ENCODE measurements at regions not wholly inside any gene's neighbourhood (a gene's known extent, or its start where the extent isn't known, plus 50 kb on each side); places are given as distances from the start of the nearest gene placed in this dataset.
"Not testable (repeated sequence)": the region's sequence is repeated elsewhere in the genome, so short reads cannot be mapped to it uniquely, and the experiment has no call there.

DNA sequence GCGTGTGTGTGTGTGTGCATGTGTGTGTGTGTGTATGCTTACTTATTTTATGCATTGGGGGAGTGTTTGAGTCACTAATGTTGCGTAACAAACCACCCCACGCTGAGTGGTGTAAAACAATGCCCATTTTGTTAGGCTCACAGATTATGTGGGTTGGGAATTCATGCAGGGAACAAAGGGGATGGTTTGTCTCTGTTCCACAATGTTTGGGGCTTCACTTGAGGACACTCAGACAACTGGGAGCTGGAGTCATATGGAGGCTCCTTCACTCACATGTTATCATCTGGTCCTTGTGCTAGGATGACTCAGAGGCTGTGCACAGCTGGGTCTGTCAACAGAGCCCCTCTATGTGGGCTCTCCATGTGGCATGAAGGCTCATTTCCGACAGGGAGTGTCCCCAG, 51.3 kb upstream of the LARGE1 start:
- Mint-ChIP-seq H3K36me3 (ENCODE audit: low read depth) (no peaks in the 10 kb centered on the region), H3K4me3 (no peak overlapping the region), H3K27me3 (ENCODE audit: insufficient read depth) (no peaks in the 10 kb centered on the region), H3K27ac (no peak overlapping the region), H3K4me1 (ENCODE audit: low read depth) (no peaks in the 10 kb centered on the region), H3K9me3 (peaks cover 9% of the 10 kb centered on the region)
- intact Hi-C loops (cut with micrococcal nuclease), result no loop called here
- no peak for DNase-seq (ENCODE audit: low spot score)

- Mint-ChIP-seq H3K4me3 (no peak overlapping the region), H3K36me3 (ENCODE audit: low read depth) (no peaks in the 10 kb centered on the region), H3K27me3 (ENCODE audit: insufficient read depth) (no peaks in the 10 kb centered on the region), H3K27ac (no peak overlapping the region), H3K4me1 (ENCODE audit: low read depth) (no peaks in the 10 kb centered on the region), H3K9me3 (peaks cover 11% of the 10 kb centered on the region)
- intact Hi-C loops (cut with micrococcal nuclease), result no loop called here
- no peak for DNase-seq (ENCODE audit: low spot score)
Observed at GRCh38 chr22:33975841-33976240, 55.6 kb upstream of the LARGE1 start.

- H3K9me3 Mint-ChIP-seq, result peaks cover 11% of the 10 kb centered on the region
- no peaks in the 10 kb centered on the region for H3K36me3 Mint-ChIP-seq (ENCODE audit: low read depth)
- no peaks in the 10 kb centered on the region for H3K27me3 Mint-ChIP-seq (ENCODE audit: insufficient read depth)
- no peak for DNase-seq (ENCODE audit: low spot score)
- H3K4me3 Mint-ChIP-seq, result no peak overlapping the region
- H3K27ac Mint-ChIP-seq, result no peak overlapping the region
- no peaks in the 10 kb centered on the region for H3K4me1 Mint-ChIP-seq (ENCODE audit: low read depth)
- intact Hi-C loops (cut with micrococcal nuclease), result no loop called here
Observed at GRCh38 chr22:33983558-33983957, 63.3 kb upstream of the LARGE1 start.

DNA sequence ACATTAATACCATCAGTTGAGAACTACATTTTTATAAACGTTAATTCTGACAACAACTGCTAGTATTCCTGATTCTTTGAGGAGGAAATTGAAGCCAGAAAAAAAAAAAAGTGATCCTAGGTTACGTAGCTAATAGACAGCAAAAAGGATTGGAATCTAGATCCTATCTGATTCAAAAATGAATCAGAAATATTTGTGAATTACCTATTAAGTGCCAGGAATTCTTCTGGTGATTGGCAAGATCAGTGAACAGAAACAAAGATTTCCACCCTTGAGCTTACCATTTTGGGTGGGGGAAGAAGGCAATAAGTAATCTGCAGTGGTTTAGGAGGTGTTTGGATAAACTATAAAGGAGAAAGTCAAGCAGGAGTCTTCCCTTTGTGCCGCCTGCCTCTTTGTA, 63.9 kb upstream of the LARGE1 start:
- Mint-ChIP-seq H3K4me3 (no peak overlapping the region), H3K27me3 (ENCODE audit: insufficient read depth) (no peaks in the 10 kb centered on the region), H3K9me3 (peaks cover 7% of the 10 kb centered on the region), H3K4me1 (ENCODE audit: low read depth) (no peaks in the 10 kb centered on the region), H3K36me3 (ENCODE audit: low read depth) (no peaks in the 10 kb centered on the region), H3K27ac (no peak overlapping the region)
- intact Hi-C loops (cut with micrococcal nuclease), result no loop called here
- DNase-seq (ENCODE audit: low spot score), result no peak

GRCh38 chr22:33984656-33985285, 64.5 kb upstream of the LARGE1 start:
- H3K9me3 Mint-ChIP-seq, result peaks cover 7% of the 10 kb centered on the region
- H3K36me3 Mint-ChIP-seq (ENCODE audit: low read depth), result no peaks in the 10 kb centered on the region

GRCh38 chr22:33985506-33985905, 65.2 kb upstream of the LARGE1 start:
- intact Hi-C loops (cut with micrococcal nuclease), result no loop called here
- Mint-ChIP-seq H3K9me3 (peaks cover 7% of the 10 kb centered on the region), H3K4me3 (no peak overlapping the region), H3K4me1 (ENCODE audit: low read depth) (no peaks in the 10 kb centered on the region), H3K27ac (no peak overlapping the region), H3K36me3 (ENCODE audit: low read depth) (no peaks in the 10 kb centered on the region), H3K27me3 (ENCODE audit: insufficient read depth) (no peaks in the 10 kb centered on the region)
- DNase-seq (ENCODE audit: low spot score), result no peak

More at GRCh38 chr22:33984656-33985285, 64.5 kb upstream of the LARGE1 start:
- Mint-ChIP-seq H3K27ac (no peak overlapping the region), H3K27me3 (ENCODE audit: insufficient read depth) (no peaks in the 10 kb centered on the region), H3K4me1 (ENCODE audit: low read depth) (no peaks in the 10 kb centered on the region), H3K4me3 (no peak overlapping the region)
- no peak for DNase-seq (ENCODE audit: low spot score)
- intact Hi-C loops (cut with micrococcal nuclease), result no loop called here

DNA sequence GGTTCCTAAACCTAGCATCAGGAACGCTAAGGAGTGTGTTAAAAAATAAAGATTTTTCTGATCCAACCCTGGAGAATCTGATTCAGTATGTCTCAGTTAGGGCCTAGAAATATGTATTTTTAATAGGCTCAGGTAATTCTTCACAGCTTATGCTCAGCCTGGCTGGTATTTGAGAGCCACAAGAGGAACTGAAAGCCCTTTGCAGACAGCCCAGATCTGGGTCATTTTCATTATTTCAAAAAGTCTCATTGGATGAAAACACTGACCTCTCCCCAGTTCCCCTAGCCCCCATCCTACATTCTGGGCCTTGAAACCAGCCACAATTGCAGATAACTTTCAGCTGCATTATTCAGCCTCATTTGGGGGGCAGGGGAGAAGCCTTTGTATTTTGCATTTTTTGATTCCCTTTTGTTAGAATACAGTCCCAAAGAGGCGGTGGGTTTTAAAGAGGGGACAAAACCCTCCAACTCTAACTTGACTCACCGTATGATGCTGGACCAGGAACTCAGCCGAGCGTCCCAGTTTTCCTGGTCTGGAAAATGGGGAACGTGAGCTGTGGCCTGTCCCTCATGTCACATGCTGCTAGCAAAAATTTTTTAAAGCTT, 66.0 kb upstream of the LARGE1 start:
- Mint-ChIP-seq H3K27me3 (ENCODE audit: insufficient read depth) (no peaks in the 10 kb centered on the region), H3K27ac (no peak overlapping the region), H3K9me3 (peaks cover 7% of the 10 kb centered on the region), H3K4me3 (no peak overlapping the region), H3K4me1 (ENCODE audit: low read depth) (no peaks in the 10 kb centered on the region), H3K36me3 (ENCODE audit: low read depth) (no peaks in the 10 kb centered on the region)
- no peak for DNase-seq (ENCODE audit: low spot score)
- intact Hi-C loops (cut with micrococcal nuclease), result no loop called here

- DNase-seq (ENCODE audit: low spot score), result no peak
- Mint-ChIP-seq H3K27ac (no peak overlapping the region), H3K9me3 (peaks cover 7% of the 10 kb centered on the region), H3K4me1 (ENCODE audit: low read depth) (no peaks in the 10 kb centered on the region), H3K4me3 (no peak overlapping the region), H3K27me3 (ENCODE audit: insufficient read depth) (no peaks in the 10 kb centered on the region), H3K36me3 (ENCODE audit: low read depth) (no peaks in the 10 kb centered on the region)
- intact Hi-C loops (cut with micrococcal nuclease), result no loop called here
Observed at GRCh38 chr22:33986954-33987353, 66.7 kb upstream of the LARGE1 start.

DNA sequence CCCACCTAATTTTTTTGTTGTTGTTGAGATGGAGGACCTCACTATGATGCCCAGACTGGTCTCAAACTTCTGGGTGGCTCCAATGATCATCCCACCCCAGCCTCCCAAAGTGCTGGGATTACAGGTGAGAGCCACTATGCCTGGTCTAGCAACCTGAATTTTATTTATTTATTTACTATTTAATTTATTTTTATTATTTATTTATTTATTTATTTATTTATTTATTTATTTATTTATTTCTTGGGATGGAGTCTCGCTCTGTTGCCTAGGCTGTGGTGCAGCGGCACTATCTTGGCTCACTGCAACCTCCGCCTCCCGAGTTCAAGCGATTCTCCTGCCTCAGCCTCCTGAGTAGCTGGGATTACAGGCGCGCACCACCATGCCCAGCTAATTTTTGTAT, 69.0 kb upstream of the LARGE1 start:
- intact Hi-C loops (cut with micrococcal nuclease), result not testable (repeated sequence)

DNA sequence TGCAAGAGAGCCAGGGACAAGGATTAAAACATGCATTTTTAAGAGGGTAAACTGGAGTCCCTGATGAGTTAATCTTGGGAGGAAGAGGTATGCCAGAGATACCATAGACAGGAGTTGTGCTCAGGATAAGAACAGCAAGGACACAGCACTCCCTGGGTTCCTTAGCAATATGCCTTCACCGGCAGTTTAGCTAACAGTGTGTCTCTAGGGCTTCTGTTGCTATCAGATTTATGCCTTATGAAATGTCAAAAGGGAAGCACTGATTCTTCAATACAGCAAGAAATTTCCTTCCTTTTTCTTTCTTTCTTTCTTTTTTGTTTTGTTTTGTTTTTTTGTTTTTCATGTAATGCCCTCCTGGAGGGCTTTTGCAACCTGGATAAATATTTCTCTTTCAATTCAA, 71.3 kb upstream of the LARGE1 start:
- no peak for DNase-seq (ENCODE audit: low spot score)
- intact Hi-C loops (cut with micrococcal nuclease), result no loop called here
- peaks cover 18% of the 10 kb centered on the region for H3K9me3 Mint-ChIP-seq
- H3K27me3 Mint-ChIP-seq (ENCODE audit: insufficient read depth), result no peaks in the 10 kb centered on the region
- no peak overlapping the region for H3K4me3 Mint-ChIP-seq
- H3K27ac Mint-ChIP-seq, result no peak overlapping the region
- no peaks in the 10 kb centered on the region for H3K36me3 Mint-ChIP-seq (ENCODE audit: low read depth)
- no peaks in the 10 kb centered on the region for H3K4me1 Mint-ChIP-seq (ENCODE audit: low read depth)

More for the DNA sequence above, 69.0 kb upstream of the LARGE1 start:
- not testable (repeated sequence) for DNase-seq (ENCODE audit: low spot score); H3K27ac Mint-ChIP-seq; H3K9me3 Mint-ChIP-seq; H3K27me3 Mint-ChIP-seq (ENCODE audit: insufficient read depth); H3K36me3 Mint-ChIP-seq (ENCODE audit: low read depth); H3K4me3 Mint-ChIP-seq; H3K4me1 Mint-ChIP-seq (ENCODE audit: low read depth)

DNA sequence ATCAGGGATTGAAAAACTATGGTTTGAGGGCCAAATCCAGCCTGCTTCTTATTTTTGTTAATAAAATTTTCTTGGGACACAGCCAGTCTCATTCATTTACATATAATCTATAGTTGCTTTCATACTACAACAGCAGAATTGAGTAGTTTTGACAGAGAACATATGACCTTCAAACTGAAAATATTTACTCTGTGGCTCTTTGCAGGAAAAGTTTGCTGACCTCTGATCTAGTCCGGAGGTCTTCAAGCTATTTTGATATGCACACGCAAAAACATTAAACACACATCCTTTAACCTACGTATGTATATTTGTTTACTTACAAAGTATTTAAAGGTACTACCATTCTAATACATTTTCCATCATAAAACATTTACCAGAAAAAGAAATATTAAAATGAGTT, 76.5 kb upstream of the LARGE1 start:
- Mint-ChIP-seq H3K27ac (no peak overlapping the region), H3K36me3 (ENCODE audit: low read depth) (no peaks in the 10 kb centered on the region), H3K27me3 (ENCODE audit: insufficient read depth) (no peaks in the 10 kb centered on the region), H3K4me1 (ENCODE audit: low read depth) (no peaks in the 10 kb centered on the region), H3K9me3 (peaks cover 36% of the 10 kb centered on the region), H3K4me3 (no peak overlapping the region)
- no peak for DNase-seq (ENCODE audit: low spot score)
- intact Hi-C loops (cut with micrococcal nuclease), result no loop called here

- no peaks in the 10 kb centered on the region for H3K36me3 Mint-ChIP-seq (ENCODE audit: low read depth)
- DNase-seq (ENCODE audit: low spot score), result no peak
- H3K4me3 Mint-ChIP-seq, result no peak overlapping the region
- H3K9me3 Mint-ChIP-seq, result peaks cover 49% of the 10 kb centered on the region
- intact Hi-C loops (cut with micrococcal nuclease), result no loop called here
- no peak overlapping the region for H3K27ac Mint-ChIP-seq
- no peaks in the 10 kb centered on the region for H3K27me3 Mint-ChIP-seq (ENCODE audit: insufficient read depth)
- H3K4me1 Mint-ChIP-seq (ENCODE audit: low read depth), result no peaks in the 10 kb centered on the region
Observed at GRCh38 chr22:34000879-34001526, 80.7 kb upstream of the LARGE1 start.

DNA sequence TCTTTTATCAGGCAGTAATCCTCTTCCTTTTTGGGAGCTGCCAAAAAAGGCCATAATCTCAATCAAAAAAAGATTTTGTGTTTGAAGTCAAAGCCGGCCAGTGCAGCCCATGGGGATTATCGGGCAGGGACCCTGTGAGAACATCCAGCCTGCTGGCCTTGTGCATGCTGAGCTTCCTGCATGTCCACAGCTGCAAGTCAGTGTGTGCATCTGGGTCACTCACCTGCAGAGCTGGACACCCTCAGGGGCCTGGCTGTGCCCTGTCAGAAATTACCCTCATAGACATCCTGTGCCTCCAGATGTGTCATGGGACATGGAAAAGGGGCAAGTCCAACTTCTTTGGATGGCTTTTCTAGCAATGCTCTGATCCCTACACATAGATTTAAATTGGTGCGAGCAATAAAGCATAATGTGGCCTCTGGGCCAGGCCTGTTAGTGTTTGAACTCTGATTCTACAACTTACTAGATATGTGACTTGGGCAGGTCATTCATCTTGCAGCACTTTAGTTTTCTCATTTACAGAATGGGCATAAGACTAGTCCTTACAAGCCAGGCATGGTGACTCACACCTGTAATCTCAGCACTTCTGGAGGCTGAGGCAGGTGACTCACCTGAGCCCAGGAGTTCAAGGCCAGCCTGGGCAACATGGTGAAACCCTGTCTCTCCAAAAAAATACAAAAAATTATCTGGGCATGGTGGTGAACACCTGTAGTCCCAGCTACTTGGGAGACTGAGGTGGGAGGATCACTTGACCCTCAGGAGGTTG, 81.6 kb upstream of the LARGE1 start:
- Mint-ChIP-seq H3K4me3 (no peak overlapping the region), H3K9me3 (peaks cover 49% of the 10 kb centered on the region), H3K4me1 (ENCODE audit: low read depth) (no peaks in the 10 kb centered on the region), H3K36me3 (ENCODE audit: low read depth) (no peaks in the 10 kb centered on the region), H3K27me3 (ENCODE audit: insufficient read depth) (no peaks in the 10 kb centered on the region), H3K27ac (no peak overlapping the region)
- DNase-seq (ENCODE audit: low spot score), result no peak
- intact Hi-C loops (cut with micrococcal nuclease), result no loop called here
